ENCODE measurements at regions not wholly inside any gene's neighbourhood (a gene's known extent, or its start where the extent isn't known, plus 50 kb on each side); places are given as distances from the start of the nearest gene placed in this dataset.

DNA sequence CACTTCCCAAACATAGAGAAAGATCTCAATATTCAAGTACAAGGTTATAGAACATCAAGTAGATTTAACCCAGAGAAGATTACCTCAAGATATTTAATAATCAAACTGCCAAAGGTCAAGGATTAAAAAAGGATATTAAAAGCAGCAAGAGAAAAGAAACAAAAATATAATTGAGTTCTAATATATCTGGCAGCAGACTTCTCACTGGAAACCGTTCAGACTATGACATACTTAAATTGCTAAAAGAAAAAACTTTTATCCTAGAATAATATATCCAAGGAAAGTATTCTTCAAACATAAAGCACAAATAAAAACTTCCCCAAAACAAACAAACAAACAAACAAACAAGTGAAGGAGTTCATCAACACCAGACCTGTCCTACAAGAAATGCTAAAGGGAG, 92.4 kb downstream of the FSCB start:
- no peak overlapping the region for H3K4me3 ChIP-seq
- DNase-seq (ENCODE audit: low spot score), result no peak
- no peak overlapping the region for H3K27ac Mint-ChIP-seq

More for the DNA sequence above, 92.4 kb downstream of the FSCB start:
- no peaks in the 10 kb centered on the region for H3F3A ChIP-seq (replicated peaks; ENCODE audit: low read depth)
- Mint-ChIP-seq H3K9me3 (peaks cover 35% of the 10 kb centered on the region), H3K27me3 (ENCODE audit: insufficient read depth, low read depth, poor library complexity) (no peaks in the 10 kb centered on the region), H3K4me3 (no peak overlapping the region), H3K4me1 (peaks cover 5% of the 10 kb centered on the region; the same call in 2 of the 3 replicates), H3K36me3 (ENCODE audit: low read depth) (peaks cover 18% of the 10 kb centered on the region; the same call in 2 of the 3 replicates)
- no peak overlapping the region for H2AFZ ChIP-seq
- 0 out of 2 replicates have a peak, but pooled peaks cover 2% of the 10 kb centered on the region for H3K36me3 ChIP-seq (ENCODE audit: insufficient read depth)
- H3K27me3 ChIP-seq (ENCODE audit: insufficient read depth), result no peaks in the 10 kb centered on the region
- no peaks in the 10 kb centered on the region for H4K20me1 ChIP-seq (replicated peaks; ENCODE audit: insufficient read depth)
- H3K27ac ChIP-seq (ENCODE audit: low read depth), result no peak overlapping the region
- TF ChIP-seq, protein P1, sequence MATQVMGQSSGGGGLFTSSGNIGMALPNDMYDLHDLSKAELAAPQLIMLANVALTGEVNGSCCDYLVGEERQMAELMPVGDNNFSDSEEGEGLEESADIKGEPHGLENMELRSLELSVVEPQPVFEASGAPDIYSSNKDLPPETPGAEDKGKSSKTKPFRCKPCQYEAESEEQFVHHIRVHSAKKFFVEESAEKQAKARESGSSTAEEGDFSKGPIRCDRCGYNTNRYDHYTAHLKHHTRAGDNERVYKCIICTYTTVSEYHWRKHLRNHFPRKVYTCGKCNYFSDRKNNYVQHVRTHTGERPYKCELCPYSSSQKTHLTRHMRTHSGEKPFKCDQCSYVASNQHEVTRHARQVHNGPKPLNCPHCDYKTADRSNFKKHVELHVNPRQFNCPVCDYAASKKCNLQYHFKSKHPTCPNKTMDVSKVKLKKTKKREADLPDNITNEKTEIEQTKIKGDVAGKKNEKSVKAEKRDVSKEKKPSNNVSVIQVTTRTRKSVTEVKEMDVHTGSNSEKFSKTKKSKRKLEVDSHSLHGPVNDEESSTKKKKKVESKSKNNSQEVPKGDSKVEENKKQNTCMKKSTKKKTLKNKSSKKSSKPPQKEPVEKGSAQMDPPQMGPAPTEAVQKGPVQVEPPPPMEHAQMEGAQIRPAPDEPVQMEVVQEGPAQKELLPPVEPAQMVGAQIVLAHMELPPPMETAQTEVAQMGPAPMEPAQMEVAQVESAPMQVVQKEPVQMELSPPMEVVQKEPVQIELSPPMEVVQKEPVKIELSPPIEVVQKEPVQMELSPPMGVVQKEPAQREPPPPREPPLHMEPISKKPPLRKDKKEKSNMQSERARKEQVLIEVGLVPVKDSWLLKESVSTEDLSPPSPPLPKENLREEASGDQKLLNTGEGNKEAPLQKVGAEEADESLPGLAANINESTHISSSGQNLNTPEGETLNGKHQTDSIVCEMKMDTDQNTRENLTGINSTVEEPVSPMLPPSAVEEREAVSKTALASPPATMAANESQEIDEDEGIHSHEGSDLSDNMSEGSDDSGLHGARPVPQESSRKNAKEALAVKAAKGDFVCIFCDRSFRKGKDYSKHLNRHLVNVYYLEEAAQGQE (IDR thresholded peaks at IDR 0.05; ENCODE audit: unreplicated experiment), result no peak
- TF ChIP-seq, protein P2, sequence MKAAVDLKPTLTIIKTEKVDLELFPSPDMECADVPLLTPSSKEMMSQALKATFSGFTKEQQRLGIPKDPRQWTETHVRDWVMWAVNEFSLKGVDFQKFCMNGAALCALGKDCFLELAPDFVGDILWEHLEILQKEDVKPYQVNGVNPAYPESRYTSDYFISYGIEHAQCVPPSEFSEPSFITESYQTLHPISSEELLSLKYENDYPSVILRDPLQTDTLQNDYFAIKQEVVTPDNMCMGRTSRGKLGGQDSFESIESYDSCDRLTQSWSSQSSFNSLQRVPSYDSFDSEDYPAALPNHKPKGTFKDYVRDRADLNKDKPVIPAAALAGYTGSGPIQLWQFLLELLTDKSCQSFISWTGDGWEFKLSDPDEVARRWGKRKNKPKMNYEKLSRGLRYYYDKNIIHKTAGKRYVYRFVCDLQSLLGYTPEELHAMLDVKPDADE (IDR thresholded peaks at IDR 0.05), result no peak
- no peak for TF ChIP-seq ZNF331 (CRISPR knock-in tag; IDR thresholded peaks at IDR 0.05; ENCODE audit: low read depth)
- no peak for TF ChIP-seq NANOG (IDR thresholded peaks at IDR 0.05; ENCODE audit: borderline replicate concordance)
- TF ChIP-seq STAT1 (IDR thresholded peaks at IDR 0.05; ENCODE audit: unreplicated experiment), result no peak
- no peak for TF ChIP-seq ZNF114 (CRISPR knock-in tag; IDR thresholded peaks at IDR 0.05)
- TF ChIP-seq JUNB (IDR thresholded peaks at IDR 0.05; ENCODE audit: unreplicated experiment), result no peak
- TF ChIP-seq, protein P3, sequence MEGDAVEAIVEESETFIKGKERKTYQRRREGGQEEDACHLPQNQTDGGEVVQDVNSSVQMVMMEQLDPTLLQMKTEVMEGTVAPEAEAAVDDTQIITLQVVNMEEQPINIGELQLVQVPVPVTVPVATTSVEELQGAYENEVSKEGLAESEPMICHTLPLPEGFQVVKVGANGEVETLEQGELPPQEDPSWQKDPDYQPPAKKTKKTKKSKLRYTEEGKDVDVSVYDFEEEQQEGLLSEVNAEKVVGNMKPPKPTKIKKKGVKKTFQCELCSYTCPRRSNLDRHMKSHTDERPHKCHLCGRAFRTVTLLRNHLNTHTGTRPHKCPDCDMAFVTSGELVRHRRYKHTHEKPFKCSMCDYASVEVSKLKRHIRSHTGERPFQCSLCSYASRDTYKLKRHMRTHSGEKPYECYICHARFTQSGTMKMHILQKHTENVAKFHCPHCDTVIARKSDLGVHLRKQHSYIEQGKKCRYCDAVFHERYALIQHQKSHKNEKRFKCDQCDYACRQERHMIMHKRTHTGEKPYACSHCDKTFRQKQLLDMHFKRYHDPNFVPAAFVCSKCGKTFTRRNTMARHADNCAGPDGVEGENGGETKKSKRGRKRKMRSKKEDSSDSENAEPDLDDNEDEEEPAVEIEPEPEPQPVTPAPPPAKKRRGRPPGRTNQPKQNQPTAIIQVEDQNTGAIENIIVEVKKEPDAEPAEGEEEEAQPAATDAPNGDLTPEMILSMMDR (conservative IDR thresholded peaks at IDR 0.05; ENCODE audit: low read depth in 2 of 2), result no peak
- TF ChIP-seq EZH2phosphoT487 (IDR thresholded peaks at IDR 0.05; ENCODE audit: unreplicated experiment), result no peak
- no peak for TF ChIP-seq CREB1 (CRISPR knock-in tag; IDR thresholded peaks at IDR 0.05; ENCODE audit: low read depth)
- TF ChIP-seq, protein P4, sequence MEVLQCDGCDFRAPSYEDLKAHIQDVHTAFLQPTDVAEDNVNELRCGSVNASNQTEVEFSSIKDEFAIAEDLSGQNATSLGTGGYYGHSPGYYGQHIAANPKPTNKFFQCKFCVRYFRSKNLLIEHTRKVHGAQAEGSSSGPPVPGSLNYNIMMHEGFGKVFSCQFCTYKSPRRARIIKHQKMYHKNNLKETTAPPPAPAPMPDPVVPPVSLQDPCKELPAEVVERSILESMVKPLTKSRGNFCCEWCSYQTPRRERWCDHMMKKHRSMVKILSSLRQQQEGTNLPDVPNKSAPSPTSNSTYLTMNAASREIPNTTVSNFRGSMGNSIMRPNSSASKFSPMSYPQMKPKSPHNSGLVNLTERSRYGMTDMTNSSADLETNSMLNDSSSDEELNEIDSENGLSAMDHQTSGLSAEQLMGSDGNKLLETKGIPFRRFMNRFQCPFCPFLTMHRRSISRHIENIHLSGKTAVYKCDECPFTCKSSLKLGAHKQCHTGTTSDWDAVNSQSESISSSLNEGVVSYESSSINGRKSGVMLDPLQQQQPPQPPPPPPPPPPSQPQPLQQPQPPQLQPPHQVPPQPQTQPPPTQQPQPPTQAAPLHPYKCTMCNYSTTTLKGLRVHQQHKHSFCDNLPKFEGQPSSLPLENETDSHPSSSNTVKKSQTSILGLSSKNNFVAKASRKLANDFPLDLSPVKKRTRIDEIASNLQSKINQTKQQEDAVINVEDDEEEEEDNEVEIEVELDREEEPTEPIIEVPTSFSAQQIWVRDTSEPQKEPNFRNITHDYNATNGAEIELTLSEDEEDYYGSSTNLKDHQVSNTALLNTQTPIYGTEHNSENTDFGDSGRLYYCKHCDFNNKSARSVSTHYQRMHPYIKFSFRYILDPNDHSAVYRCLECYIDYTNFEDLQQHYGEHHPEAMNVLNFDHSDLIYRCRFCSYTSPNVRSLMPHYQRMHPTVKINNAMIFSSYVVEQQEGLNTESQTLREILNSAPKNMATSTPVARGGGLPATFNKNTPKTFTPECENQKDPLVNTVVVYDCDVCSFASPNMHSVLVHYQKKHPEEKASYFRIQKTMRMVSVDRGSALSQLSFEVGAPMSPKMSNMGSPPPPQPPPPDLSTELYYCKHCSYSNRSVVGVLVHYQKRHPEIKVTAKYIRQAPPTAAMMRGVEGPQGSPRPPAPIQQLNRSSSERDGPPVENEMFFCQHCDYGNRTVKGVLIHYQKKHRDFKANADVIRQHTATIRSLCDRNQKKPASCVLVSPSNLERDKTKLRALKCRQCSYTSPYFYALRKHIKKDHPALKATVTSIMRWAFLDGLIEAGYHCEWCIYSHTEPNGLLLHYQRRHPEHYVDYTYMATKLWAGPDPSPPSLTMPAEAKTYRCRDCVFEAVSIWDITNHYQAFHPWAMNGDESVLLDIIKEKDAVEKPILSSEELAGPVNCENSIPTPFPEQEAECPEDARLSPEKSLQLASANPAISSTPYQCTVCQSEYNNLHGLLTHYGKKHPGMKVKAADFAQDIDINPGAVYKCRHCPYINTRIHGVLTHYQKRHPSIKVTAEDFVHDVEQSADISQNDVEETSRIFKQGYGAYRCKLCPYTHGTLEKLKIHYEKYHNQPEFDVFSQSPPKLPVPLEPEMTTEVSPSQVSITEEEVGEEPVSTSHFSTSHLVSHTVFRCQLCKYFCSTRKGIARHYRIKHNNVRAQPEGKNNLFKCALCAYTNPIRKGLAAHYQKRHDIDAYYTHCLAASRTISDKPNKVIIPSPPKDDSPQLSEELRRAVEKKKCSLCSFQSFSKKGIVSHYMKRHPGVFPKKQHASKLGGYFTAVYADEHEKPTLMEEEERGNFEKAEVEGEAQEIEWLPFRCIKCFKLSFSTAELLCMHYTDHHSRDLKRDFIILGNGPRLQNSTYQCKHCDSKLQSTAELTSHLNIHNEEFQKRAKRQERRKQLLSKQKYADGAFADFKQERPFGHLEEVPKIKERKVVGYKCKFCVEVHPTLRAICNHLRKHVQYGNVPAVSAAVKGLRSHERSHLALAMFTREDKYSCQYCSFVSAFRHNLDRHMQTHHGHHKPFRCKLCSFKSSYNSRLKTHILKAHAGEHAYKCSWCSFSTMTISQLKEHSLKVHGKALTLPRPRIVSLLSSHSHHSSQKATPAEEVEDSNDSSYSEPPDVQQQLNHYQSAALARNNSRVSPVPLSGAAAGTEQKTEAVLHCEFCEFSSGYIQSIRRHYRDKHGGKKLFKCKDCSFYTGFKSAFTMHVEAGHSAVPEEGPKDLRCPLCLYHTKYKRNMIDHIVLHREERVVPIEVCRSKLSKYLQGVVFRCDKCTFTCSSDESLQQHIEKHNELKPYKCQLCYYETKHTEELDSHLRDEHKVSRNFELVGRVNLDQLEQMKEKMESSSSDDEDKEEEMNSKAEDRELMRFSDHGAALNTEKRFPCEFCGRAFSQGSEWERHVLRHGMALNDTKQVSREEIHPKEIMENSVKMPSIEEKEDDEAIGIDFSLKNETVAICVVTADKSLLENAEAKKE (CRISPR knock-in tag; IDR thresholded peaks at IDR 0.05), result no peak
- no peak for TF ChIP-seq EZH2 (IDR thresholded peaks at IDR 0.05; ENCODE audit: low read depth, unreplicated experiment)
- TF ChIP-seq POLR2AphosphoS5 (IDR thresholded peaks at IDR 0.05; ENCODE audit: low read depth), result no peak
- peaks cover 5% of the 10 kb centered on the region for H3K4me1 ChIP-seq (ENCODE audit: insufficient read depth)
- H3K4me2 ChIP-seq, result no peak overlapping the region
- ATAC-seq, result no peak
- H3K79me2 ChIP-seq (replicated peaks; ENCODE audit: insufficient read depth), result no peaks in the 10 kb centered on the region
- H3K9me2 ChIP-seq (ENCODE audit: insufficient read depth), result no peaks in the 10 kb centered on the region

All from GM23338 (cell line).